A673 (cell line): ENCODE measurements at regions not wholly inside any gene's neighbourhood (a gene's known extent, or its start where the extent isn't known, plus 50 kb on each side); places are given as distances from the start of the nearest gene placed in this dataset.

Experiments used
- BruUV-seq: library from RNA; stranded (reverse); fragments of 400-500 nt; replicated peaks from 2 replicates; lab custom pipeline; 2021; lab: Mats Ljungman, UMichigan
- CTCF ChIA-PET: fragments of 300-600 bp; sonication (Branson Sonifier 250); formaldehyde crosslinking; loops from one replicate; lab custom pipeline; 2022; ENCODE audit warnings: antibody characterized with exemption; lab: Charles Lee
- POLR2A ChIA-PET: fragments of 300-600 bp; sonication (Branson Sonifier 250); formaldehyde crosslinking; loops from one replicate; lab custom pipeline; 2022; ENCODE audit warnings: antibody characterized with exemption; ENCODE audit not compliant: low non-redundant PET; lab: Charles Lee
- DNase-seq: peaks from one replicate; pipeline ENCODE4 v3.0.0-alpha.2; 2015; ENCODE audit warnings: low spot score
- H3K27ac ChIP-seq: fragments of 200-600 bp; sonication (generic); 2 replicates; pipeline ENCODE4 v1.5.1; 2016; ENCODE audit warnings: mixed run types, low read depth, mild to moderate bottlenecking, mixed read lengths, antibody characterized with exemption, low read length; ENCODE audit not compliant: poor library complexity, severe bottlenecking
- H3K27me3 ChIP-seq: fragments of 200-600 bp; sonication (generic); replicated peaks from 2 replicates; pipeline ENCODE4 v1.6.1; 2017; ENCODE audit warnings: mixed run types, low read depth, mild to moderate bottlenecking, mixed read lengths, antibody characterized with exemption, low read length; ENCODE audit not compliant: insufficient read depth, poor library complexity
- H3K36me3 ChIP-seq: fragments of 200-600 bp; sonication (generic); 2 replicates; pipeline ENCODE4 v1.6.1; 2016; ENCODE audit warnings: mixed run types, mild to moderate bottlenecking, mixed read lengths, antibody characterized with exemption, low read length; ENCODE audit not compliant: insufficient read depth, poor library complexity, severe bottlenecking
- H3K4me1 ChIP-seq: fragments of 200-600 bp; sonication (generic); 2 replicates; pipeline ENCODE4 v1.6.1; 2017; ENCODE audit warnings: mixed run types, mild to moderate bottlenecking, mixed read lengths, antibody characterized with exemption, low read length; ENCODE audit not compliant: insufficient read depth, poor library complexity, severe bottlenecking
- H3K4me3 ChIP-seq: fragments of 200-600 bp; sonication (generic); 2 replicates; pipeline ENCODE4 v1.5.1; 2016; ENCODE audit warnings: low read depth, mixed run types, mild to moderate bottlenecking, mixed read lengths, low read length; ENCODE audit not compliant: poor library complexity, severe bottlenecking
- H3K9me3 ChIP-seq: fragments of 200-600 bp; sonication (generic); 2 replicates; pipeline ENCODE4 v1.6.1; 2016; ENCODE audit warnings: mixed run types, low read depth, mild to moderate bottlenecking, mixed read lengths, antibody characterized with exemption, low read length; ENCODE audit not compliant: poor library complexity, severe bottlenecking
- CTCF ChIP-seq: fragments of 300-800, 200-600 bp; sonication (generic); conservative IDR thresholded peaks from 2 replicates; pipeline ENCODE4 v1.5.1; 2017; ENCODE audit warnings: low read depth, mild to moderate bottlenecking, antibody characterized with exemption, low read length, moderate library complexity, mixed read lengths
- EZH2 ChIP-seq: fragments of 200-600 bp; sonication (generic); IDR thresholded peaks from 2 replicates; pipeline ENCODE4 v1.6.1; 2017; ENCODE audit warnings: borderline replicate concordance, low read depth, mild to moderate bottlenecking, mixed read lengths, antibody characterized with exemption, low read length; ENCODE audit not compliant: poor library complexity, severe bottlenecking
- intact Hi-C: fragments of 100-400 bp; cut with micrococcal nuclease; formaldehyde crosslinking; loops from one replicate; pipeline ENCODE4 v1.10.0; 2022; ENCODE audit not compliant: unreplicated experiment

- no peak for DNase-seq
- no peaks in the 10 kb centered on the region for H3K4me1 ChIP-seq
- TF ChIP-seq EZH2 (no peak), CTCF (no peak)
- H3K4me3 ChIP-seq = no peak overlapping the region
- H3K36me3 ChIP-seq = no peaks in the 10 kb centered on the region
- POLR2A ChIA-PET = no interaction called here
- intact Hi-C loops = no loop called here
- H3K9me3 ChIP-seq = no peaks in the 10 kb centered on the region
- CTCF ChIA-PET = no interaction called here
- no peaks in the 10 kb centered on the region for H3K27me3 ChIP-seq
- H3K27ac ChIP-seq = no peak overlapping the region
- no TSS peak for BruUV-seq
Observed at GRCh38 chr10:9757176-9757575, 1260.5 kb upstream of the CELF2 start.

GRCh38 chr10:9759596-9759995 is 1258.1 kb upstream of the CELF2 start:
- Histone ChIP-seq H3K9me3 (no peaks in the 10 kb centered on the region), H3K27me3 (no peaks in the 10 kb centered on the region), H3K27ac (no peak overlapping the region), H3K4me1 (no peaks in the 10 kb centered on the region), H3K4me3 (no peak overlapping the region), H3K36me3 (no peaks in the 10 kb centered on the region)
- DNase-seq = no peak
- no TSS peak for BruUV-seq
- ChIA-PET POLR2A (no interaction called here), CTCF (no interaction called here)
- intact Hi-C loops = no loop called here
- TF ChIP-seq CTCF (no peak), EZH2 (no peak)

- ChIA-PET POLR2A (no interaction called here), CTCF (no interaction called here)
- intact Hi-C loops = no loop called here
- Histone ChIP-seq H3K4me1 (no peaks in the 10 kb centered on the region), H3K4me3 (no peak overlapping the region), H3K9me3 (no peaks in the 10 kb centered on the region), H3K27me3 (no peaks in the 10 kb centered on the region), H3K27ac (no peak overlapping the region), H3K36me3 (no peaks in the 10 kb centered on the region)
- no TSS peak for BruUV-seq
- no peak for DNase-seq
- TF ChIP-seq CTCF (no peak), EZH2 (no peak)
Observed at GRCh38 chr10:9762966-9763656, 1254.6 kb upstream of the CELF2 start.
